SH-SY5Y (cell line): ENCODE measurements at regions not wholly inside any gene's neighbourhood (a gene's known extent, or its start where the extent isn't known, plus 50 kb on each side); places are given as distances from the start of the nearest gene placed in this dataset.

Experiments
- GATA2 ChIP-seq: IDR thresholded peaks from 2 replicates; pipeline ENCODE4 v1.6.1; 2011; ENCODE audit warnings: mild to moderate bottlenecking, low read depth, low read length
- GATA3 ChIP-seq: IDR thresholded peaks from 2 replicates; pipeline ENCODE4 v1.6.1; 2011; ENCODE audit warnings: low read depth, mild to moderate bottlenecking, low read length, moderate library complexity

DNA sequence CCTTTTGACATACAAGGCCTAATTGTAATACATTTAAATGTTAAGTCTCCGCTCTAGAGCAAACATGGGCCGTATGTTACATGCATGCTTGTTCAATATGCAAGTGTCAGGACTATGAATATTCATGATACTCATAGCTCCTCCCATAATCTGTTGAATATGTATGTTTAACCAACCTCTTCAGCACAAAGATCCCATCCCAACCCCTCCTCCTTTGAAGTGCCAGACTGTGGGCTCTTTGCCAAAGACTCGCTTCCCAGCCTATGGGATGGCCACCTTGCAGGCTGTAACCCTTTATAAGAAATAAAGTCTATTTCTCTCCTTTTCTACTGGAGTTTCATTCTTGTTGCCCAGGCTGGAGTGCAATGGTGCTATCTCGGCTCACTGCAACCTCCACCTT is 156.2 kb downstream of the ABCC12 start:
- TF ChIP-seq GATA3 (no peak), GATA2 (no peak)

DNA sequence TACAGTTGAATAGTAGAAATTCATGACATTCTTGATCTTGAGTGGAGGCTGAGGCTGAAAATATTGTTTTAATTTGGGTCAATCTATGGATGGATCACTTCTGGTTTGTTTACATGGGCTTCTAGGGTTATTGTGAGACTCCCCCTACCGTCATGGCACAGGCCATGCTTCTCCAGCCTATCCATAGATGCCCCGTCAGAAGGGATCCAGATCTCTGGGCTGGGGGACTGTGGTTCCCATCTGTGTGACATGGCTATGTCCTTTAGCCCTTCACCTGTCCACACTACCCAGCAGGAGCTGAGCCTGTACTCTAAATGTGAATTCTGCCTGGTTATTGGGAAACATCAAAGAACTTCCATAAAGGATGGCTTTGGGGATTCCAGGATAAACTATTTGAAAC is 160.4 kb downstream of the ABCC12 start:
- TF ChIP-seq GATA2: no peak
- no peak for TF ChIP-seq GATA3

DNA sequence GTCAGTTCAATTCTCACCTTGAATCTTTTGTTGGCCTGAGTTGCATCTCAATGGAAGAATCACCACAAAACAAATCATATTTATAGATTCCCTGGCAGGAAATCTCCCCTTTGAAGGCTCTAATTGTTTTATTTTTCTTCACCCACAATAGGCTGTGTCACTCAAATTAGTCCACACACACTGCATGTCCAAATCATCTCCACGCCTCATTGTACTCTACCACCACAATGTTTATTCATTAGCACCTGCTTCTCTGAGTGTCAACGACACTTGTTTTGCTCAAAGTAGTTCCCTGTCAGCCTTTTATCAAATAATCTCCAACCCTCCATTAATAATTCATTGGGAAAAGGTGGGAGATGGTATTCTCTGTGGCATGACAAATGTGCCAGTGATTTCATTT is 164.3 kb downstream of the ABCC12 start:
- no peak for TF ChIP-seq GATA2
- TF ChIP-seq GATA3: no peak

DNA sequence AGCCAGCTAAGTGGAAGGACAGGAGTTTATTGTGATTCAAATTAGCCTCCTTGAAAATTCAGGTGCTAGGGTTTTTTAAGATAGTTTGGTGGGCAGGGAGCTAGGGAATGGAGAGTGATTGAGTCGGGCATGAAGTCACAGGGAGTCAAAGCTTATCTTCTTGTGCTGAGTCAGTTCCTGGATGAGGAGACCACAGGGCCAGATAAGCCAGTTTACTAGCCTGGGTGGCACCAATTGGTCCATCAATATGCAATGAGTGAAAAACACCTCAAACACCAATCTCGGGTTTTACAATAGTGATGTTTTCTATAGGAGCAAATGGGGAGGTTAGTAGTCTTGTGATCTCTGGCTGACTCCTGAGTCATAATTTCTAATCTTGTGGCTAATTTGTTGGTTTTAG is 165.1 kb downstream of the ABCC12 start:
- TF ChIP-seq GATA3 (no peak), GATA2 (no peak)

DNA sequence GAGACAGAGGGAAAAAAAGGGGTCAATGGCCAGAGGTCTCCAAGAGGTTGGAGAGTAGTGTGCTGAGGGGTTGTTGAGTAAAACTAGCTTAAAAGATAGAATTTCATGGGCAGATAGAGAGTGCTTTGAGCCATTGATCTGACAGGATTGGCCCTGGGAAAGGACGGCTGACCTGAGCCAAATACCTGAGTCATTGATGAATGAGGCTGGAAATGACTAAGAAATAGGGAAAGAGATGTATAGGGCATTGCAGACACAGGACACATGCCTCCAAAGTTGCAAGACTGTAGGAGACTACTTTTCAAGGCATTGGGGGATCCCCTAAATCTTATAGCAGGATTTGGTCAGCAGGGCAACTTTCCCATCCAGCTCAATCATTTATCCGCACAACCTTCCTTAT is 168.7 kb downstream of the ABCC12 start:
- no peak for TF ChIP-seq GATA3
- TF ChIP-seq GATA2: no peak

DNA sequence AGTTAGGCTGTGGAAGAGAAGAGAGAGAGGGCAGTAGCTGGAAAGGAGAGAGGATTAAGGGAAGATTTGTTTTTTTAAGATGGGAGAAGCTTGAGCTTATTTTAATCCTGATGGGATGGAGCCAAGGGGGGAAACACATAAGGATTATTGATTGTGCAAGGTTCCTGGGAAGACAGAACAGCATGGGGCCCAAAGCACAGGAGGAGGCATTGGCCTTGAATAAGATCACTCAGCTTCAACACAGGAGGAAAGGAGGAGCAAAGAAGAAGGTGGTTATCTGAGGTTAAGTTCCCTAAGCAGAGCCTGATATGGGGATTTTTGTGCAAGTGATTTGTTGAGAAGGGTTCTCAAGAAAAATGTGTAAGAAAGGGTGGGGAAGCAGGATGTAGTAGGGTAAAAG is 169.8 kb downstream of the ABCC12 start:
- no peak for TF ChIP-seq GATA3
- no peak for TF ChIP-seq GATA2

DNA sequence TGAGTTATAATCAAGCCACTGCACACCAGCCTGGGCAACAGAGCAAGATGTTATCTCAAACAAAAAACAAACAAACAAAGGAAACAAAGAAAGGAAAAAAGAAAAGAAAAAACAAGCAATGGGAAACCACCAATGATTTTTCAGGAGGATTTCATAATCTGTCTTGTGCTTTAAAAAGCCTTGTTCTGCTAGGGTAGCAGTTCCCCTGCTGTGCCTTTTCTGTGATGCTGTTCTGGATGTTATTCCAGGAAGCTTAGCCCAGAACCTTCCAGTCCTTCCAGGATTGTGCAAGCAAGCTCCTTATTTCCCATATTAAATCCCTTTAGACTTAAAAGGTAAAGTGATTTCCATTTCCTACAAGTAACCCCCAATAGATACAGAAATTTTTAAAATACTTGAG is 171.1 kb downstream of the ABCC12 start:
- TF ChIP-seq GATA3 (no peak), GATA2 (no peak)

DNA sequence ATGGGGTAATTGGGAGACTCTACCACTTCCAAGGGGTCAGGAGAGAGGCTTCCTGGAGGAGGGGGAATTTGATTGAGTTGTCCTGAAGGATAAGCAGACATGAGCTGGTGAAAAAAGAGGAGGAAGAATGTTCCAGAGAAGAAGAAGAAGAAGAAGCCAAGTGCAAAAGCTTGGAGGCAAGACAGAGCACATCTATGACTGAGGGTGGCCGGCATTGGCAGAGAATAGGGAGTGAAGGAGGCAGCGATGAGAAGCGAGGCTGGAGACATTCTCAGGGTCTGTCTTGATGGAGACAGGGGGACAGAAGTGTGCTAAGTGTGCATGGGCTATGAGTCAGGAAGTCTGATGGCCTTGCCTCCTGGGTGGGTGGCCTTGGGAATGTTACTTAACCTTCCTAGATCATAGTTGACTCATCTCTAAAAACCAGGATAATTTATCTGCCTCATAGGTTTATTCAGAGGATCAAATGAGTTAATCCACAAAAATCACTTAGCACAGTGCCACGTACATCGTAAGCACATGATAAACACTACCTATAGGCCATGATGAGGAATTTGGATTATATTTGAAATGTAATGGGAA is 171.7 kb downstream of the ABCC12 start:
- no peak for TF ChIP-seq GATA3

DNA sequence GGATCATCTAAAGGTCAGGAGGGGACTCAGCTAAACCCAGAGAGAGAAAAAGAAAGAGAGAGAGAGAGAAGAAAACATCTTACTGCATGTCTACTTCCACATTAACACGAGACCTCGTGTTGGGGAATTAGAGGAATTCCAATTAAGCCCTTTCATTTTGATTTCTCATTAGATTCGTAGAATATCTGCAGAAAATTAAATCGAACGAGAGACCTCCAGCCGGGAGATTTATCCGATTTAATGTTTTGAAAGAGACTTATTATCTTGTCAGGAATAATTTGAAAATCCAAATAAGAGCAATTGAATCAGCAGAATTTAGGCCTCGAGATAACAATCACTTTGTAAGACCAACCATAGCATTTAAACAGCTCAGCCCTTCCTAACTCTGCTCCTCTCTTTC is 175.6 kb downstream of the ABCC12 start:
- no peak for TF ChIP-seq GATA2

DNA sequence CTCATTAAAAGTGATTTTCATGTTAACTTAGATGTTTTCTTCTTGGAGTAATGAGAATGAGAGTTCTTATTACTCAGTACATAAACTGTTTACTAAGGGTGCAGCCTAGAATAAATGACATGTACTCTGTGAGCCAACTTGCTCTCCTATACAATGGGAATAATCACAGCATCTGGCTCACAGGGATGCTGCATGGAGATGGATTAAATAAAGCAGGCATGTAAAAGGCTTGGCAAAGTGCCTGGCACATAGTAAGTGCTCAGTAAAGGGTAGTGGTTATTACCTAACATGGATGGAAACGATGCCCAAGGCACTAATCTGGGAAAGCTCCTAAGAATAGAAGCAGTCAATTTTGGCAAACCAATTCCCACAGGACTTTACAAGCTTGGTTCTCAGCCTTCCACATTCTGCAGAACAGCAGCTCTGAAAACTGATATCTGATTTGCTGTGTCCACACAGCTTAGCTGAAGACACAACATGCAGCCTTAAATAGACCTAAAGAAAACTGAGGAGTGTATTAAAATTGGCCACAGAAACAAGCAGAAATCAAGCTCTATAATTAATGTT is 176.1 kb downstream of the ABCC12 start:
- TF ChIP-seq GATA2 (no peak), GATA3 (no peak)

DNA sequence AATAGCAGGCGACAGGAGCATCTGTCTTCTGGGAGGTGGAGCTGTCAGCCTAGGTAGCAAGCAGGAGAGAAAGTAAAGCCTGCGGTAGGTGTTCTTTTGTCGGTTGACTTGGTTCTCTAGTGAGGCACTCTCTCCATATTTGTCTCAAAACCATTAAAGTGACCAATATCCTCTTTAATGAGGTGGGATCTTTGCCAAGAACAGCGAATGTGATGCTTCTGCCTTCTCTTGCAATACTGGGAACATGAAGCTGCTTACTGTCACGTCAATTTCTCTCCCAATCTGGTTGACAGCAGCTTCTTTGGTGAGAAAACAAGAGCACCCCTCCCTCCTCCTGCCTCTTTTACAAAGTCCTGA is 176.7 kb downstream of the ABCC12 start:
- TF ChIP-seq GATA2: no peak
- TF ChIP-seq GATA3: no peak

DNA sequence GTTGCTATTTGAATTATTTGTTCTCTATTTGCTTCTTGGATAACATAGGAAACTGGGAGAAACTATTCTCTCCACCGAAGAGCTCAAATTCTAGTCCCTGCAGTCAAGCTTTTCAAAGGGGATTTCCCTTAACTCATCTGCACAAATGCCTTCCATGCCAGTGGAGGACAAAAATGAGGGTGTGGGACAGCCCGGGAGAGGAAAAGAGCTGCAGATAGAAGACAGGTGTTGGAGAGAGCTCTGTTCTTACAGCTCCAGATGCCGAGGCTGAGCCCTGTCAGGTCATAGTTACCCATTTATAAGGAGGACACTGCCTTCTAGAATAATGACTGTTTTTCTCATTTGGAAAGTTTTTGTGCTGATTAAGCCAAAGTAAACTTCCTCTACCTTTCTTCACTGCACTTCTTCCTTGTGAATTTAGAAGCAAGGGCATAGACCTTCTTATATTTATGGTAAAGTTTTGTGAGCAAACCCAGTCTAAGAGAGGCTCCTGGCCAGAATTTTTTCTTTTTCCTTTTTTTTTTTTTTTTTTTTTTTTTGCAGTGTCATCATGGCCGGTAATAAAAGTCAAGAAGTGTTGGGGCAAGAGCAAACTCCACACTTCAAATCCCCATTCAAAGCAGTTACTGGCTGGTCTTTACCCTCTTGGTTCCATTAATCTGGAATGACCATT is 177.2 kb downstream of the ABCC12 start:
- no peak for TF ChIP-seq GATA2
- no peak for TF ChIP-seq GATA3

DNA sequence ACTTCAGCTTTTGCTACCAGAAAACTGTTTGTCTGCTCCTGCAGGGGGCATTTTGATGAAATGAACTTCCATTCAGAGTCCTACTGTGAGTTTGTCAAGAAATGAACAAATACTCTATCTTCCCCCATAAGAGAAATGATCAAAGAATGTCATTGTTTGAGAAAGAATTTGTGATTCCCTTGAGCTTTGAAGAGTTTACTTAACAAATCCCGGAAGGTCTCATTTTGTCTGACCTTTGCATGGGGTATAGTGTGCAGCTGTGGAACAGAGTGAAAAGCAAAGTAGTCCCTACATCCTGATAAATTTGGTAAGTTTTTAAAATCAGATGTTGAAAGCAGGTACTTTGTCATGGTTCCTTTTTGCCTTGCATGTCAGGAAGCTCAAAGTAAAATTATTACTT is 178.0 kb downstream of the ABCC12 start:
- TF ChIP-seq GATA2: no peak
- TF ChIP-seq GATA3: no peak

DNA sequence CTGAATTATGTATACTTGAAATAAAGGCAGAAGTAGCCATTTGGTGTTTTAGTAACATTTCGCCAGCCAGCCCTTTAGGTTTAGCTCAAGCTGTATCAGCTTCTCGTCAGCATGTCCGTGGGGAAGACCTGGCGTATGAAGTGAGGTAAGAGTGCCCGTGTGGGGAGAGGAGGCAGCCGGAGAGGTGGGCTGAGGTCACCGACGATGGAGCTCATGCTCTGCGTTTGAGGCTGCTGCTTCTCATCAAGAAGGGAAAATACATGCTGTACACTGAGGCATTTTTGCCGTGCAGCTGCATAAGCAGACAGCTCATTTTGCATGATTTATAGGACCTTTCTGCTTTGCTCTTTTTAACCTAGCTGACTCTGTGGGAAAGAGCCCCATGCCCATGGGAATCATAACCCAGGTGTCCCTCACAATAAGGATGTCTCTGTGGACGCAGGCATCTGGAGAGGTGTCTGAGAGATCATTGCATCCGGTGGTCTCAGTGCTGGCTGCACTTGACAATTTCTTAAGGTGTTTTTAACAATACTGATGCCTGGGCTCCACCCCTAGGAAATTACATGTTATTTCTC is 179.1 kb downstream of the ABCC12 start:
- TF ChIP-seq GATA2 (no peak), GATA3 (no peak)

DNA sequence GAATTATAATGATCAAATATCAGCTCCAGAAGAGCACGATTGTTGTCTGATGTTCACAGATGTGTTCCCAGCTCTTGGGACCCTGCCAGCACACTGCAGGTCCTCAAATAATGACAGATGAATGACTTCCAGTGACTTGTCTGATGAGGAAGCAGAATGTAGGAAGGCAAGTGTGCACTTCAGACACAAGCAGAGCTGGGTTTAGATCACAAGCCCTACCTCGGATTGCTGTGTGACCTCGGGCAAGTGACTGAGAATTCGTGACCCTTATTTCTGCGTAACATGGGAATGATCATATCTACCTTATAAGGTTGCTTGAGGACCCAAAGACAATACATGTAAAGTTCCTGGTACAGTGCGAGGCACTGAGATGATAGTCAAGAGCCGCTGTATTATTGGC is 182.2 kb downstream of the ABCC12 start:
- no peak for TF ChIP-seq GATA2
